CD4-positive, alpha-beta T cell treated with Interleukin-6 at 100 ng/mL for 8 hours (primary cell): ENCODE measurements at regions not wholly inside any gene's neighbourhood (a gene's known extent, or its start where the extent isn't known, plus 50 kb on each side); places are given as distances from the start of the nearest gene placed in this dataset.
"Not testable (repeated sequence)": the region's sequence is repeated elsewhere in the genome, so short reads cannot be mapped to it uniquely, and the experiment has no call there.

Experiments
- DNase-seq: peaks from one replicate; pipeline ENCODE4 v3.0.0-alpha.2; 2020; ENCODE audit warnings: mixed read lengths, low spot score

GRCh38 chr5:130331332-130331731 lies 427.1 kb downstream of the CHSY3 start:
- DNase-seq: no peak

DNA sequence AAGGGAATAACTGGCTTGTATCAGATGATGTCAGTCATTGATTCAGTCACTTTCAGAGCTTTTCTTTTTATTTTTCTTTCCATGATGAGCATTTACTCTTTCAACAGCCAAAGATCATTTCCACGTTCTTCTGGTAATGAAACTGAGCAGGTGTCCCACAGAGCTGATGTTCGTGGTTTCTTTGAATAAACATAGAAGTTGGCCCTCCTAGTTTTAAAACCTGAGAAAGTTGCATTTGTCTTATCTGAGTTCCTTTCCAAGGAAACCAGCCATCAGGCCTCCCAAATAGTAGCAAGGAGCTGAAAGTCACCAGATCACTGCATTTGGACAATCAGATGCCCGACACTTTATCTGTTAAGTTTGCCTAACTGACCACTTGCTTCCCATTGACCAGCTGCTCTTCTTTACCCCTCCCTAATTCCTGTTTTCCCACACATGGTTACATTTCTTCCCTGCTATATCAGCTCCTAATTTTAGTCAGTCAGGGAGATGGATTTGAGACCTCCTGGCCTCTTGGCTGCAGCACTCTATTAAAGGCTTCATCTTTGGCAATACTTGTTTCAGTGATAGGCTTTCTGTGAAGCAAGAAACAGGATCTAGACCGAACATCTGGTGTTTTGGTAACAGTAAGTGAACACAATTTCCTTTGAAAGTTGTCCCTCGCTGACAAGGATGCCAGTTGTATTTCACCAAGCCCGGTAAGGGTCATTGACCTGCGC lies 420.8 kb downstream of the CHSY3 start:
- no peak for DNase-seq

DNA sequence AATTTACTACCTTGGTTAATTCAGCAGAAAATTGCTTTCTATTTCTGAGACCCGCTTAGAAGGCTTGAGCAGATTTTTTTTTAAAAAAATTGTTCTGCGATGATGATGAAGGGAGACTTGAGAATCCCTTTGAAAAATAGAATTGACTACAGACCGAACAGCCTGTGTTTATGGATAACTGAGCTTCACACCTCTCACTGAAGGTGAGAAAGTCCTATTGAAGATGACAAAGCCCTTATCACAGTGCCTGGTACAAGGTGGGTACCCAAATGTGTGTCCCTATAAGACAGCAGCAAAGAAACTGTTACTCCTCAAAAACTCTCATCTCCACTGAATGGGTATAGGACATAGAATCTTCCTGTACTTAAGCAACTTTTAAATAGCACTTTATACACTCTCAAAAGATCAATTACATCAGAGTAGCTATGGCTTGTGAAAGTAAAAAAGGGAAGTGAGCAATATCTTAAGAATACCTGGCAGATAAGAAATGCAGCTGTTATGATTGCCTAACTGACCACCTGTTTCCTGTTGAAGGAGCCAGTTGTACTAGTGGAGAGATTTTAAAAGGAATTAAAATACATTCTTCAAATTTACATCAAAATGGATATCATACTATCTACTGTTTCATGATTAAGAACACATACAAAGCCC lies 419.7 kb downstream of the CHSY3 start:
- no peak for DNase-seq

DNA sequence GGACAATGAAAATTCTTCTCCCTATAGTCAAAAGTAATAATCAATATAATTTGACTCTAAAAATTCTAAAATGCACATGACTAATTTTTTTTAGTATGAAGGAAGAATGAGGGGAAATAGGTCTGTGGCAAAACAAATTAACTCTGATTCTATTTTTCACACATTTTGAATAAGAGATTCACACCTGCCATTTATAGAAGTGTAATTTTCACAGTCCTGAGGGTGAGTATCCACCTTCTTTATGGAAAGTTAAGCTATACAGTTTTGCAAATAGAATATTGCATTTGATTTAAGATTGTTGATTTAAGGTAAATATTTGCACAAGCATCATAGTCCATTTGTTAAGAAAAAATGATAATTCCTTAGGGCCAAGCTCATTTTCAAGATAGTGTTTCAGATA lies 417.7 kb downstream of the CHSY3 start:
- no peak for DNase-seq

DNA sequence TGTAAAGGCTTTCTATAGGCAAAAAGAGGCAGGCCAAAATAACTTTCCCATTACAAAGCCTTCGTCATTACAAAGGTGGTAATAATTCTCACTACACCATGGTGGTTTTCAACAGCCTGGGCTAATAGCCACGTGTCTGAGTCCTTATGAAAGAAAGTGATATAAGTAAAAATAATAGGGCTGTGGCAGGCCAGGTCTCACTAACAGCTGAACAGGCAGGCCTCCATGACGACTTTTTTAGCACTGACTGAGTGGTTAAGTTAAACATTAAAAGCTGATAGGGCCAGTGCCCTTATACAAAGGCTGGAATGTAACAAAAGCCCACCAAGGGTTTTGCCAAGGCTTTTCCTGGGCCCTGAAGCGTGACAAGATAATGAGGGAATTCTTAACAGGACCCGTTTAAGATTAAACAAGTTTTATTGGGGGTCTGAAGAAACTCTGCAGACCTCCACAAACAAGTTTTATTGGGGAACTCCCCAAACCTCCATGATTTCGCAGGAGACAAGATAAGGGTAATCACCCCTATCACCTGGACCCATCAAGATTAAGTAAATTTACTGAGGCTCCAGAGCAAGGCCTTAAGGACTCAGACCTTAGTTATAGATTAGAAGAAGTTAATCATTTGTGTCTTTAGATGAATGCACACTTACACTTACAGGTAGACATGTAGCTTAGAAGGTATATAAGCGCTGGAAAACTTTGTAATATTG lies 412.9 kb downstream of the CHSY3 start:
- DNase-seq: no peak

- no peak for DNase-seq
These were observed 391.0 kb downstream of the CHSY3 start for GRCh38 chr5:130295235-130295634.

DNA sequence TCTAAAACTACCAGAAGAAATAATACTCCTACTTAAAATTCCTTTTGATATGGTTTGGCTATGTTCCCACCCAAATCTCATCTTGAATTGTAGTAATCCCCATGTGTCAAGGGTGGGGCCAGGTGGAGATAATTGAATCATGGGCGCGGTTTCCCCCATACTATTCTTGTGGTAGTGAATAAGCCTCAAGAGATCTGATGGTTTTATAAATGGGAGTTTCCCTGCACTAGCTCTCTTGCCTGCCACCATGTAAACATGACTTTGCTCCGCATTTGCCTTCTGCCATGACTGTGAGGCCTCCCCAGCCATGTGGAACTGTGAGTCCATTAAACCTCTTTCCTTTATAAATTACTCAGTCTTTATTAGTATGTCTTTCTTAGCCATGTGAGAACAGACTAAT lies 390.5 kb downstream of the CHSY3 start:
- DNase-seq: not testable (repeated sequence)

DNA sequence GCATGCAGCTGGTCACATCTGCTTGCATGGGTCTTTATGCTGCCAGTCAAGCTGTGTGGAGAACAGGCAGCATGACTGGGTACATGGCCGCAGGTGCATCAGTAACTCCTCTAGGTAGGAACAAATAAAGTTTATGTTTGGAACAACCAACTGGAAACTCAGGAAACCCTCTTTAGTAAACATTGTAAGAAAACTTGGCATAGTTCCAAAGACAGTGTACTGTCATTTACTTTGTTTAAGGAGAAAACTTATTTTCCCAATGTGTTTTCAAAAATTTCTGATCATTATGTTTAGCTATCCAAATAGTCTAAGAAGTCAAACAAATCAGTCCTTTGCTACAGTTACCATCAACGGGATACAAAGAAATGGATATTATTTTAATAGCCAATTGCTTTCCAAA lies 386.0 kb downstream of the CHSY3 start:
- DNase-seq: no peak

DNA sequence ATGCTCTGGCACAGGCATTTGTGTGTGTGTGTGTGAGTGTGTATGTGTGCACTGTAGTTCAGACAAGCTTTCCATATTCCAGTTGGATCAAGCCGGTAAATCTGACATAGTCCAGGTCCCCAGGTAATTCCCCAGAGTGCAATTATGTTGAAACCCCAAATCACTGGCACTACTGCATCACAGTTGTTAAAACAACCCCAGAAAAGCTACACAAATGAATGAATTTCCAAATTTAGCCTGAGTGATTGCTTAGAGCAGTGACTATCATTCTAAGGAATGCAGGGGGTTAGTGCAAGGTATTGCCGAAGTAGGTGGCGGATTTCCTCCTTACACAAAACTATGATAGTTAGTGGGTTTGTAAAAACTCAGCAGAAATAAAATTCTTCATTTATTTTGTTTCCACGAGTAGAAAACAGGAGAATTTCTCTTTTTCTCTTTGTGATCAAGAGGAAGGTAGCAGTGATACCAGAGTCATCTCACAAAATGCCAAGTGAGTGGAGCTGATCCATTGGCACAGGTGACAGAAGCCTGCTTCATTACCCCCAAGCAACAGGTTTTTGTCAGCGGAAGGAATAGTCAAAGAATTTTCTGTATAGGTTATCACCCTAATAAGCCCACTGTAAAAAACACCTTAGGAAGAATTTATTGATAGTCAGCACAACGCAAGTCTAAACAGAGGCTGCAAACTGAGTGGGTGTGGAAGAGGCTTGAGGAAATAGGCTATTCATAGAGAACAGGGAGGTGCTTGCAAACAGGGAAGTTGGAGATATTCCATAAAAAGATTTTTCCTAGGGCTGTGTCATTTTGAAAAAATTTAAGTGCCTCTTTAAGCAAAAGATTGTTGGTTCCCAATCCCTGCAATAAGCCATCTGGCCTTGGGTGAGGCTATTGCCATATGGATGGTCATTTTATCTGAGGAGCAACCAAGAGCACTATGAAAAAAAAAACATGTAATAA lies 385.1 kb downstream of the CHSY3 start:
- DNase-seq: no peak

- DNase-seq: no peak
These were observed 383.2 kb downstream of the CHSY3 start for GRCh38 chr5:130287438-130287837.

- no peak for DNase-seq
These were observed 382.7 kb downstream of the CHSY3 start for GRCh38 chr5:130286971-130287370.

DNA sequence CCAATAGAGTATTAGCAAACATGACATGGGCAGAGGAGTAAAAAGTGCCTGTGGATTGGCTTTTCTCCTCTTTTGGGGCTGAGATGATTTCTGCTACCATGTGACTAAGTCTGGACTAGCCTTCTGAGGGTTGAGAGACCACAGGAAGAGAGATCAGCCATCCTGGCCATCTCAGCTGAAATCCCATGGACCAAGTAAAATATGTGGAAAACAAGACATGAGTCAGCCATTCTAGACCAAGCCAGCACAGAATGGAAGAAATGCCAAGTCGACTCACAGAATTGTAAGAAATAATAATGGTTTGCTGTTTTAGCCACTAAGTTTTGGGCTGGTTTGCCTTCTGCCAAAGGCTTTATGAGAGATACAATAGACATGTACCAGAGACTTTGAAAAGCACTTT lies 377.8 kb downstream of the CHSY3 start:
- DNase-seq: no peak

DNA sequence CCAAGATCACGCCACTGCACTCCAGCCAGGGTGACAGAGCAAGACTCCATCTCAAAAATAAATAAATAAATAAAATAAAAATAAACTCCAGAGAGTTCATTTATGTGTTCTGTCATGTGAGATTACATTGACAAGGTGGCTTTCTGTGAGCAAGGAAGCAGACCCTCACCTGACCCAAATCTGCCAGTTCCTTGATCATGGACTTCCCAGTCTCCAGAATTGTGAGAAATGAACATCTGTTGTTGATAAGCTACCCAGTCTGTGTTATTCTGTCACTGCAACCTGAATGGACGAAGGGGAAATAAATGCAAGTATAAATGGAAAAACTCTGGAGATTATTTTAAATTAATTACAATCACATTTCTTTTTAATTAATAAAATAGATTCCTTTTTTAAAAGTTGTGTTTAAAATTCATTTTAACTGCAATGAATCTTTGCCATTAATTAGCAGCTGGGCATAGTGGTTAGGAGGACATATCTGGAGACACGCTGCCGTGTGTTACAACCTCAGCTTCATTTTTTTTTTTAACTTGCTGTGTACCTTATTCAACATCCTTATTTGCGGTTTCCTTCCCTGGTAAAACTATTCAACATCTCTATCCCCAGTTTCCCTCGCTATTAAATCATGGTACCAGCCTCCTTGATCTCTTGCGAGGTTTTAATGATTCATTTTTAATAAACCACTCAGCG lies 376.4 kb downstream of the CHSY3 start:
- no peak for DNase-seq

- no peak for DNase-seq
These were observed 375.1 kb downstream of the CHSY3 start for GRCh38 chr5:130279386-130279785.

- no peak for DNase-seq
These were observed 373.9 kb downstream of the CHSY3 start for GRCh38 chr5:130278136-130278535.

- no peak for DNase-seq
These were observed 373.3 kb downstream of the CHSY3 start for GRCh38 chr5:130277522-130277921.

- no peak for DNase-seq
These were observed 372.7 kb downstream of the CHSY3 start for GRCh38 chr5:130277002-130277401.

DNA sequence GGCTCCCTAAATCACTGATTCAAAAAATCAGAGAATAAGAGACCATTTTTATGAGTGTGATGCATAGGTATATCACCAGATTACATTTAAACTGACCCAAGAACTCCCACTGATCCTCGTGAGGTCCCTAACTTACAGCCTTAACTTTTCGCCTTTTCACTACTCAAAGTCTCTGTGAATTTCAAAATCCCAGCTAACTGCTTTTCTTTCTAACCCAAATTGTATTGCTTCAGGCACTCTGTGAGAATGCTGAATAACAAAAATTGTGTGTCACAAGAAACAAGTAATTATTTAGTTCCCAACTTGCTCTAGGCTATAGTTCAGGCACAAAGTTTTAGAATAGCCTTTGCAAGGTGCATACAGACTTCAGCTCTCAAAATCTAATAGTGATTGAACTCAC lies 368.6 kb downstream of the CHSY3 start:
- DNase-seq: no peak

GRCh38 chr5:130270786-130271185 lies 366.5 kb downstream of the CHSY3 start:
- DNase-seq: no peak

DNA sequence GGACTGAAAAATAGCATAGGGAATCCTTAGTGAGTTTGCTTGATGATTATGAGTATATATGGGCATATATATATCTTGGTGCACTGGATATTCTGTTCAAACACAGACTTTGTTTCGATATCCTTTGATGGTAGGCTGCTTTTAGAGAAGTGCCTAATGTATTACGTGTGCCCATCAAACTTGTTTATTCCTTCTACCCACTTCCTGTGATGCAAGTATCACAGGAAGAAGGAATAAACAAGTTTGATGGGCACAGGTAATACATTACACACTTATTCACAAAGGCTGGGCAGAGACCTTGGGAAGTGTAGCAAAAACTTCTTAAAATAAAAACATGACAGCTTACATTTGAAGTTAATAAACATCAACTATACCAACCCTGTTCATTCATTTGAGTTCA lies 364.2 kb downstream of the CHSY3 start:
- DNase-seq: no peak

- no peak for DNase-seq
These were observed 363.7 kb downstream of the CHSY3 start for GRCh38 chr5:130267926-130268325.

DNA sequence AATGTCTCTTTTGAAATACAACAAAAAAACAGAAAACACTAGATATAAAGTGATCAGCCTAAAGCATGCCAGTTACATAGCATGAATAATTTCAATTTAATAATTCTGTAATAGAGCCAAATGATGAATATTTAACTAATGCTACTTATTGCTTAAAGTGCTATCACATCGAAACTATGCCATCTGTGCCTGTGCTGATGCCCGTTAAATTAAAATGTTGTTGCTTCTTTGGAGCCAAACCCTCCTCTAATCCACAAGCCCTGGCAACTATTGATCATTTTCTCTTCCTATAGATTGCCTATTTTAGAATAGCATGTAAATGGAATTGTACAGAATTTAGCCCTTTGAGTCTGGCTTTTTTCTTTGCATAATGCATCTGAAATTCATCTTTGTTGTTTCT lies 356.2 kb downstream of the CHSY3 start:
- DNase-seq: no peak
